NCI-H748 (cell line): ENCODE measurements at regions not wholly inside any gene's neighbourhood (a gene's known extent, or its start where the extent isn't known, plus 50 kb on each side); places are given as distances from the start of the nearest gene placed in this dataset.

Source experiments
- DNase-seq: peaks from one replicate; lab custom pipeline; 2025; ENCODE audit not compliant: unreplicated experiment; lab: John Stamatoyannopoulos, UW

- peak; percentile 46 for DNase-seq
Observed at GRCh38 chr4:12231098-12231497, 802.4 kb upstream of the HS3ST1 start.

- DNase-seq = no peak
Observed at GRCh38 chr4:12221031-12221430, 792.3 kb upstream of the HS3ST1 start.

GRCh38 chr4:12211636-12212035 lies 782.9 kb upstream of the HS3ST1 start:
- DNase-seq = no peak

- no peak for DNase-seq
Observed at GRCh38 chr4:12207396-12207795, 778.7 kb upstream of the HS3ST1 start.

GRCh38 chr4:12206091-12206490 lies 777.4 kb upstream of the HS3ST1 start:
- DNase-seq = no peak

- DNase-seq = no peak
Observed at GRCh38 chr4:12203945-12204344, 775.3 kb upstream of the HS3ST1 start.

- no peak for DNase-seq
Observed at GRCh38 chr4:12200226-12200625, 771.5 kb upstream of the HS3ST1 start.

- peak; percentile 11 for DNase-seq
Observed at GRCh38 chr4:12186526-12186925, 757.8 kb upstream of the HS3ST1 start.

- no peak for DNase-seq
Observed at GRCh38 chr4:12178614-12179610, 750.2 kb upstream of the HS3ST1 start.

- no peak for DNase-seq
Observed at GRCh38 chr4:12177416-12177815, 748.7 kb upstream of the HS3ST1 start.

- no peak for DNase-seq
Observed at GRCh38 chr4:12173496-12173895, 744.8 kb upstream of the HS3ST1 start.

- no peak for DNase-seq
Observed at GRCh38 chr4:12172198-12172973, 743.7 kb upstream of the HS3ST1 start.

- DNase-seq = no peak
Observed at GRCh38 chr4:12170308-12170707, 741.6 kb upstream of the HS3ST1 start.

- no peak for DNase-seq
Observed at GRCh38 chr4:12165616-12166015, 736.9 kb upstream of the HS3ST1 start.

GRCh38 chr4:12146339-12146738 lies 717.6 kb upstream of the HS3ST1 start:
- no peak for DNase-seq

- DNase-seq = no peak
Observed at GRCh38 chr4:12145768-12146167, 717.1 kb upstream of the HS3ST1 start.

GRCh38 chr4:12145106-12145505 lies 716.4 kb upstream of the HS3ST1 start:
- no peak for DNase-seq

- no peak for DNase-seq
Observed at GRCh38 chr4:12144051-12144450, 715.4 kb upstream of the HS3ST1 start.

GRCh38 chr4:12140864-12141263 lies 712.2 kb upstream of the HS3ST1 start:
- peak; percentile 3 for DNase-seq

GRCh38 chr4:12139296-12139695 lies 710.6 kb upstream of the HS3ST1 start:
- no peak for DNase-seq

GRCh38 chr4:12138488-12138887 lies 709.8 kb upstream of the HS3ST1 start:
- DNase-seq = no peak

- DNase-seq = peak; percentile 83
Observed at GRCh38 chr4:12137575-12137974, 708.9 kb upstream of the HS3ST1 start.
